HG02798 (cell line): ENCODE measurements at regions not wholly inside any gene's neighbourhood (a gene's known extent, or its start where the extent isn't known, plus 50 kb on each side); places are given as distances from the start of the nearest gene placed in this dataset.
"Not testable (repeated sequence)": the region's sequence is repeated elsewhere in the genome, so short reads cannot be mapped to it uniquely, and the experiment has no call there.

Experiments used
- ATAC-seq: cut with Tn5 transposase; IDR thresholded peaks from one replicate; pipeline ENCODE4 v1.9.1; 2021; ENCODE audit warnings: mild to moderate bottlenecking; ENCODE audit not compliant: unreplicated experiment, poor library complexity

DNA sequence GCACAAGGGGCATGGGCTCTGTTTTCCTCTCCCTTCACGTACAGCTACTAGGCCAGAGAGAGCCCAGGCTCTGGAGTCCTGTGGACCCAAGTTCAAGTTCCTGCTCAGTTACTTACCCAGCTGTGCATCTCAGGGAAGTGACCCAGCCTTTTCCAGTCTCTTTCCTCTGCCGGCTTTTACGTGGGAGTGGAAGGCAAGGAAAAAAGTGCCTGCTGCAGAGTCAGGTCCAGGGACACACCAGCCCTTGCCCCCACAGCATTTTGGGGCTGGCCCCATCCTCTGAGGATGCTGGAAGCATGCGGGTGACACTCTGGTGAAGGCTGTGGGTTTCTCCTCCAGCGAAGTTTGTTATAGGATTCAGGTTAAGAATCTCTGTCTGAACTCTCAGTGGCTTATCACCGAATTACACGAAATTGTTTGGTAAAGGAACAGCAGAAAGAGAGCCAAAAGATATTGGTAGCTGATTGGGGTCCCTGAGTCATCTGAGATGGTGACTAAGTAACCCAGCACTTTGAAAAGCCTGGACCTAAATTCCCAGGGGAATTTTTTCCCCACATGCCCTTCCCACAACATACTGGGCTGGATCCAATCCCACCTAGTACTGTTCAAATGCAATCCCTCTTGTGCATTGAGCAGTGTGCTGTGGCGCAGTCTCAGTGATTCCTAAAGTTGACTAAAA, 424.3 kb downstream of the RPS24 start:
- no peak for ATAC-seq

DNA sequence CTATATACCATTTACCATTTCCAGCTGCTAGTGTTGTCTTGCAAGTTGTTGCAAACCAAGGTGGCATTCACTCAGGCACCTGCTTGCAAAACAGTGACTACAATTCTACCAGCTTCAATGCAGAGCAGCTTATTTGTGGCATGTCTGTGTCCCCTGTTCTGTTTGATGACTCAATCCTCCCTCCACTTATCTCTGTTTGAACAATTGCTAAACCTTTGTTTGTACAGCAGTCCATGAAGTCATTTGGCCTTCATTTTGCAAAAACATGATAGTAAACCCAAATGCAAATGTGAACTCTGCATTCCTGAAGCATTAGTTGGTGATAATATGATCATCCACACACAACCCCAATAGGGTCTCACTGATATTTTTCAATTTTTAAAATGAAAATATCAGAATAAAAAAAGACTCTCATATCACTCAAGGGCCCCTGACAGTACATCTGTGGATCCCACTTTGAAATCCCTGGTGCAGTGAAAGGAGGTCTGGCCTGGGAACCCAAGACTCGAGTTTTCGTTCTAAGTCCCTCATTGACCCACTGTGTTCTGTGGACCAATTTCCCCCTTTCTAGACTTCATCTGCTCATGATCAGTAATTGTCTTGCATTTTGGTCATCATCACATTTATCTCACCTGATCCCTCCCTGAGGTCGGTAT, 425.4 kb downstream of the RPS24 start:
- ATAC-seq: no peak

DNA sequence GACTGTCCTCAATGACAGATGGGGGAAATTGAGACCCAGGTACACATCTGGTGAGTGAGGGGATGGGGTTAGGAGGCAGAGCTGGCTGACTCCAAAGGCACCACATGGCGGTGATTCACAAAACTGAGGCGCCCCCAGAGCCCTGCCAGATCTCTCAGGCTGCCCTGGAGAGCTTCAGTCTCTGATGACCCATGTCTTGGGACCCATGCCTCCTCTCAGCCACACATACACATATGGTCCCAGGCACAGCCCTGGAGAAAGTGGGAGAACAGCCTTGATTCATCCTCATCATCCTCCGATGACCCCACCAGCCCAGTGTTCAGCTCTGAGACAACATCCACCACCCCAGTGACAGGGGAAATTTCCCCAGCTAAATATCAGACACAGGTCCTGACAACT, 426.0 kb downstream of the RPS24 start:
- ATAC-seq: no peak

DNA sequence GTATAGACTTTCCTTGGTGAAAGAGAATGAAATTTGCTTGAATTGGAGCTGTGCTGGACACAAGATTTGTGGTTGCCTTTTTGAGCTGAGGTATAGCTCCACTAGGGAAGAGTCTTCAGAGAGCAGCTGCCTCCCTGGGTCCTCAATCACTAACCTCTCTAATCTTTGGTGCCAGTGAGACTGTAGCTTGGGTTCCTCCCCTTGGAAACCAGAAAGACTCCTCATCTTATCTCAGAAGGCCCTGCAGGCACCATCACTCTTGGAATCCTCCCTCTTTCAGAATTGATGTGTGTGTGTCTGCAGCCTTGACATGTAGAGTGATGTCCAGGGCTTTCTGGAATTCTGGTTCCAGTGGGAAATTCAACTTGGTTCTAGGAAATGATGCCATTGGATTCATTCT, 426.5 kb downstream of the RPS24 start:
- no peak for ATAC-seq

DNA sequence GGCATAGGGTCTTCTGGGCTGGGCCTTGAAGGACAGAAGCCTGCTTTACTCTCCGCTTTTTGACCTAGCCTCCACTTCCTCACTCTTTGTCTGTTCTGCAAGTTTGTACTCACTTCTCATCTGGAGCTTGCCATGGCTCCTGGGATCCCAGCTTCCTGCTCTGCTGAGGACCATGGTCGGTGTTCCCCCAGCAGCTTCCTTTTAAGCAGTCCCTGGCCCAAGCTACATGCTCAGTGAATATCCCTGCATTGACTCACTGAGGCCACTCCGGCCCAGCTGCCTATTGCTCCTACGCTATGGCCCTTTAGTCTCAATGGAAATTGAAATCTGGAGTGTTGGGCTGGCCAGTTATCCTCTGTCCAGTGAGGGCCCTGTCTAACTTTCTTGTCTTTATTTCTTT, 427.7 kb downstream of the RPS24 start:
- ATAC-seq: no peak

DNA sequence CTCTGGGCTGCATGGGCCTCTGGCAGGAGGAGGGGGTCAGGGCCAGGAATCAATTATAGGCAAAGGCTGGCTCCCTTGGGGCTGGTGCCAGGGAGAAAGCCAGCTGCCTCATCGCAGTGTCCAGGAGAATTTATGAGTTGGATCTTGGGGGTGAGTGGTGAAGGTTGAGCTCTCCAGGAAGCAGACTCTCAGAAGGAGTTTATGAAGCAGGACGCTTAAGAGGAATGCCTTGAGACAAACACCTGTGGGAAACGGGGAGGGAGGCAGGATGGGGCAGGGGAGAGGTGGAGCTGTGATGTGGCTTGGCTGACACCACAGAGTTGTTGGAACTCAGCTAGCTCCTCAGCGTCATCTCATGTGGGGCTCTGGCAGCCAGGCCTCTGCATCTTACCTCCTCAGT, 428.5 kb downstream of the RPS24 start:
- no peak for ATAC-seq

DNA sequence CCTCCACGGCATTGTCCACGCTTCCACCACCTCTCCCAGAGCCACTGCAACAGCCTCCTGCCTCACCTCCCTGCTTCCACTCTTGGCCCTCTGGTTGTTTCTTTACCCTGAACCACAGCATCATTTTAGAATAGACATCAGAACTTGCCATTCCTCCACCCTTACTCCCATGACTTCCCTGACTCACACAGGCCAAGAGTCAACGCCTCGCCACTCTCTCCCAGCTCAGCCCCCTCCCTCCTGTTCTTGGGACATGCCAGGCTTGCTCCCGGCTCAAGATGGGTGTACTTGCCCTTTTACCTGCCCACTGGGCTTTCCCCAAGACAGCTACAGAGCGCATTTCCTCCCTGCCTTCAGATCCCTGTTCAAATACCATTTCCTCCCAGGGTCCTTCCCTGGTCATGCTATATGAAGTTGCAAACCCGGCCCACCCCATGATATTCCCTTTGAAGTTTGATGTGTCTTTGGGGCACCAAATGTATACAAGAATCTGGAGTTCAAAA, 429.1 kb downstream of the RPS24 start:
- ATAC-seq: no peak

DNA sequence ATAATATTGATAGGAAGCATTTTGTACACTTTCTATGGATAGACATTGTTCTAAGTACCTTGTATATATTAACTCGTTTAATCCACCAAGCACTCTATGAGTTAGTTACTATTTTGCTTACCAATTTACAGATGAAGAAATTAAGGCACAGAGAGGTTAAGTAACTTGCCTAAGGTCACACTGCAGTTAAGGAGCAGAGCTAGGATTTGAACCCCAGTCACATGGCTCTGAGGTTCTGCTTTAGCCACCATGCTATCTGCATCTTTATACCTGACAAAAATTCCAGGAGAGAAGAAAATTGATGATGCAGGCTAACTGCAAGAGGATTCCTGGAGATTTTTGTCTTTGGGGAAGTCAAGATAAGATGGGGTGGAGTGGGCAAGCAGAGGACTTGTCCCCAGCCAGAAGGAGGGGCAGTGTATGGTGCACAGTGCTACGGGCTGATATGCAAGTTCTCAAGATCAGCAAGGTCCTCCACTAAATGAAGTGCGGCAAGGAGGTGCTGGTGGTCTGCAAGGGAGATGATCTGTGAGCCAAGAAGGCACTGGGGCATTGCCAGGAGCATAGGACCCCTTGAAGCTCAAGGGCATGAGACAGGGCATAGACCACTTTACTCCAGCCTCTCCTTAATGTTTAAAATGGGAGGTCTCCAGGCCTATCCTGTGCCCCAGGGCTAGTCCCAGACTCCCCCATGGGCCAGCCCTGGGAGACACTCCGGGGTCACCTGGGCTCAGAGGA, 430.6 kb downstream of the RPS24 start:
- ATAC-seq: no peak

DNA sequence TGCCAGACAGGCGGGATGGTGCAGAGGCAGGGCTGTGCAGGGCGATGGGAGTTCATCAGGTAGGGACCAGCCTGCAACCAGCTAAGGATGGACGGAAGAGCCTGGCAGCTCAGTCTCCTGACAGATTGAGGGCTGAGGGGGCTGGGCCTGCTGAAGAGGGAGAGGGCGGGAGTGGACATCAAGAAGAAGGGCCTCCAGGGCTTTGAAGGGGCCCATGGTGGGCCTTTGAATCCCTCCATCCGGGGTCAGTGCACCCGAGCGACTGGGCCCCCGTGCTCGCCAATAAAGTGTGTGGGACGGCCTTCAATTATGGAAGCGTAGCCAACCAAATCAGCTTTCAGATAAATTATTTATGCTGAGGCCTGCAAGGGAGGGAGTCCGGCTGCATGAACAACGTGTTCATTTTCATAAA, 431.2 kb downstream of the RPS24 start:
- no peak for ATAC-seq

DNA sequence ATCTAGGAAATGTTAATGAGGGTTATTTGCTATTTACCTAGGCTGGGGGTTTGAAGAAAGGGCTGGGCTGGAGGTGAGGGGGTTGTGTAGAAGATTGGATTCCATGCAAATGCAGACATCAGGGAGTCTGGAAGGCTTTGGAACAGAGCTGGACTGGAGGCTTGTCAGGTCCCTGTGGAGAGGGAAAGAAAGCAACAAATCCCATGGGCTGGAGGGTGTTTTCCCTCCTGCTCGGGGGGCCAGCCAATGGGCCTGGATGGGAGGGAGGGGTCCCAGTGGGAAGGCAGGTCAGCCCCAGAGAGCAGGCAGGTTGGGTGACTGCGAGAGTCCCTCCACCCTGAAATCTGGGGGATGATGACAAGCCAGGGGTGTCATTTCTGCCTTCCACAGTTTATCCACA, 431.8 kb downstream of the RPS24 start:
- ATAC-seq: no peak

DNA sequence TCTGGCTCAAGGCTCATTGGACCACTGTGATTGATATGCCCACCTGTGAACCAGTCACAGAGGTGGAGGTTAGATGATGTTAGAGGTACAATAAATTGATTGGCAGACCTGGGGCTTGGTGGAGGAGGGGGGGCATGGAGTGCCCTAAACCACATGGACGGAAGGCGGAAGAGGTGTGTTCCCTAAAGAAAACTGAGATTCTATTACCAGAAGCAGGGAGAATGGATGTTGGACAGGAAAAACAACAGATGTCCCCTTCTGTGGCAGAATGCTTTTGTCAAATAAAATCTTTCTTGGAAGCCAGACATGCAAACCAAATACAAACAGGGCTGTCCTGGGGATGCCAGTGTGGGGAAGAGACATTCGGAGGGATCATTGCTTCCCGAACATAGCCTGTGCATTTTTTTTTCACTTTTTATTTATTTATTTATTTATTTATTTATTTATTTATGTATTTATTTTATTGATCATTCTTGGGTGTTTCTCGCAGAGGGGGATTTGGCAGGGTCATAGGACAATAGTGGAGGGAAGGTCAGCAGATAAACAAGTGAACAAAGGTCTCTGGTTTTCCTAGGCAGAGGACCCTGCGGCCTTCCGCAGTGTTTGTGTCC, 433.9 kb downstream of the RPS24 start:
- no peak for ATAC-seq

DNA sequence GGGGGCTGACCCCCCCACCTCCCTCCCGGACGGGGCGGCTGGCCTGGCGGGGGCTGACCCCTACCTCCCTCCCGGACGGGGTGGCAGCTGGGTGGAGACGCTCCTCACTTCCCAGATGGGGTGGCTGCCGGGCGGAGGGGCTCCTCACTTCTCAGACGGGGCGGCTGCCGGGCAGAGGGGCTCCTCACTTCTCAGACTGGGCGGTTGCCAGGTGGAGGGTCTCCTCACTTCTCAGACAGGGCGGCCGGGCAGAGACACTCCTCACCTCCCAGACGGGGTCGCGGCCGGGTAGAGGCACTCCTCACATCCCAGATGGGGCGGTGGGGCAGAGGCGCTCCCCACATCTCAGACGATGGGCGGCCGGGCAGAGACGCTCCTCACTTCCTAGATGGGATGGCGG, 435.1 kb downstream of the RPS24 start:
- ATAC-seq: not testable (repeated sequence)

DNA sequence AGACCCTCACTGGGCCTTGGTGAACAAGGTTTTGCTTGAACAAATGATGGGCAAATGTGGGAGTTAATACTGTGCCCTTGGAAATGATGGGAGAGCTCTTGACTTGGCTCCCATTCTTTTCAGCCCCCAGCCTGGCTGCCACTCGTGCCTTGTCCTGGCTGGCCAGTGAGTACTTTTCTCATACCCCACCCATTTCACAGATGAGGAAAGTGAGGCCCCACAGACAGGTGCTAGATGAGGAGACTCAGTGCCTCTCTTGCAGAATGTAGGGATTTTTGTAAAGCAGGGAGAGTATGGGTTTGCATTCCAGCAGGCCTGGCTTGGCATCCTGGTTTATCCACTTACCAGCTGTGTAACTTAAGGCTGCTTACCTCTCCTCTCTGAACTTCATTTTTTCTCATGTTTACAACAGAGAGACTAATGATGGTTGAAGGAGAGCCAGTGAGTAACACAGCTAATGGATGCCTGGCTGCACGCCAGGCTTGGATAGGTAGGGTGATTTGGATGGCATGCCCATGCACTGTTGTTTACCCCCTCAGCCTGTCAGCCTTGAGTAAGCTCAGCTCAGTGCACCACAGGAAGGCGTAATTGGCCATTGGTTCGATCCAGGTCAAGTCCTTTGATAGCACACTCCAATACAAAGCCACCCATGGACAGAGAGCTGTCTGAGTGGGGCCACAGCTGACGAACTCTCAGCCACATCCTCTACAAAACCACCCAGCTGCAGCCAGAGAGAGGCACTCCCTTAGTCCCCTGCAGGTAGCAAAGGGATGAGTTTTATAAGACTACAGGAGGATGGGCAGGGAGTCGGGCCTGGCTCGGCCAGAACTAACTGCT, 436.8 kb downstream of the RPS24 start:
- no peak for ATAC-seq

DNA sequence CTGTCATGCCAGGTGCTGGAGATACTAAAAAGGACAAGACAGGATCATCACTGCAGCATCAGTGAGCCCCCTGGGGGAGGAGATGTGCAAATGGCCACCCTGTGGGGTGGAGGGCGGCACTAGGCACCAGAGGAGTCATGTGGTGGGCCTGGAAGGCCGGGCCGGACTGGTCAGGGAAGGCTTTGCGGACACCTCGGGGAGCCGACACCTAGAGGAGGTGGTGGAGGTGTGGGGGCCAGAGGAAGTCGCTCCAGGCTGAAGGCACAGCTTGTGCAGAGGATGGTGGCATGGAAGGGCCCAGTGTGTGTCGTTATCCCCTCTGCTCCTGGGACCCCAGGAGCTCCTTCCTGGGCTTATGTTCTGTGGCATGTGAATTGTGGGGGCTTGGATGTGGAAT, 437.7 kb downstream of the RPS24 start:
- ATAC-seq: no peak

DNA sequence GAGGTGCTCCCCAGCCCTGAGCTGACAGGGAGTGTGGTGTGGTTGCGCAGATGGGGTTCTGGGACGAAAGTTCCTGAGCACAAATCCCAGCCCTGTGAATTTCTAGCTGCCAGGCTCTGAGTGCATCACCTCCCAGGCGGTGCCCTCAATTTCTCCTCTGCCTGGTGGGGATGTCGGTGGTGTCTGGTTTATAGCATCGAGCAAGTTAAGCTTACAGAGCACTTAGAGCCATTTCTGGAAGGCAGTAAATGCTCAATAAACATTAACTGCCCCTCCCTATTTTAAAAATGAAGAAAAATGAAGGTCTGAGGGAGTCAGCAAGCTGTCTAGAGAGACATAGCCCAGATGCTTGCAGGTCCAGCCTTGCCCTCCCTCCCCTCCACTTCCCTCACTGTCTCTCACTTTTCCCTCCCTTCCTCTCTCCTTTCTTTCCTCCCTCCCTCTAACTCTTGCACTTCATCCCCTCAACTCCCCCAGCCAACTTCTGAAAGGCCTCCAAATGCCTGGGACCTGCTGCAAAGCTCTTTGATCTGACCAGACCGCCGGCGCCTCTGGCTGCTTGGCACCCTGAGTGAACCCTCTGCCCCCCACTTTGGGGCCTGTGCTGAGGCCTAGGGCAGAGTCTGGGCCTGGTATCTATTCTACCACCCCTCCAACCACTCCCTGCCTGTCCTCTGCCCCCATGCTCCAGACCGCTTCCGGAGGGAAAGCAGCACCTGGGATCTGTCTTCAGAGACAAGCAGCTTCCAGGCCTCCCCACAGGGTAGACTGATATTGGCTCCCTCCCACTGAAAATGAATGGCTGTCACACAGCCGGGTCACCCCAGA, 438.3 kb downstream of the RPS24 start:
- no peak for ATAC-seq

DNA sequence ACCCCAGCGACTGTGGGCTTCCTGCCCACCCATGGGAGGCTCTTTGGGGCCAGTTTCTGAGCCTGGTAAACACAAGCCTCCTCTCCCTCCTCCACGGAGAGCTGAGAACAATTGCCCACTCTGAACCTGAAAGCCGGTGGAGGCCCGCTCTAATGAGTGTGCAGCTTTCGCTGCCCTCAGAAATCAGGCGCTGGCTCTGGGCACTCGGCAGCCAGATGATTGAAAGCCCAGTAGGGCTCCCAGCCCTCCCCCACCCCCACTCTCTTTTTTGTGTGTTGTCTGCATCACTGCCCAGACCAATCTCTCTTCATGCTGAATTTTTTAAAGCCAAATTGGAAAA, 438.9 kb downstream of the RPS24 start:
- no peak for ATAC-seq

DNA sequence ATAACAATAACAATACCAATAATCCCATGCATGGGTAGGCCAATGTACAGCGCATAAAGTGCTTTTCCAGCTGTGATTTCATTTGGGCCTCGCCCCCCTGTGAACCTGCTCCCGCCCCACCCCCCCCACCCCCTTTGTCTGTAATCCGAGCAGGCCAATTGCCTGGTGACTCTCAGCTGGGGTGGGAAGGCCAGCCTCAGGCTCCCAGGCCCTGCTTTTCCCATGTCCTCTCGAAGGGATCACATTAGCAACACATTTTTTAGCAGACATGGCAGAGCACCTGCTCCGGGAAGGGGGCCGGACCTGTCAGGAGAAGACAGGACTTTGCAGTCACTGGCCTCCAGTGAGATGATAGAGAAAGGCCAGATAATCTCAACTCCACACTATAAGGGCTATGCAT, 439.3 kb downstream of the RPS24 start:
- ATAC-seq: no peak

DNA sequence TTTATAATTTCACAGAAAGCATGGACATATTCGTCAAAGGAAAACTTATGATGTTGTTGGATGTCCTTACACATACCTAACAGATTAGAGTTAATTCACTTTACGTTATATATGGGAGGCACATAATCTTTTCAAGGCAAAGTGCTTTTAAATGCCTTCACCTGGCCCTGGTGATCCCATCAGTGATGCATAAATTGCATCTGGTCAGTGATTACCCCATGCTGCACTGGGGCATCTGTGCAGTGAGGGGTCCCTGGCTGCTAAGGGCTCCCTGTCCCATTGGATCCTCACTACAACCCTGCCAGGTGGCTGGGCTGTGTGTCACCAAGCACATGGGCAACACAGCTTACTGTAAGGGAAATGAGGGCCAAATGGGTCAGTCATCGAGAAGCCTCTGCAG, 441.1 kb downstream of the RPS24 start:
- no peak for ATAC-seq

DNA sequence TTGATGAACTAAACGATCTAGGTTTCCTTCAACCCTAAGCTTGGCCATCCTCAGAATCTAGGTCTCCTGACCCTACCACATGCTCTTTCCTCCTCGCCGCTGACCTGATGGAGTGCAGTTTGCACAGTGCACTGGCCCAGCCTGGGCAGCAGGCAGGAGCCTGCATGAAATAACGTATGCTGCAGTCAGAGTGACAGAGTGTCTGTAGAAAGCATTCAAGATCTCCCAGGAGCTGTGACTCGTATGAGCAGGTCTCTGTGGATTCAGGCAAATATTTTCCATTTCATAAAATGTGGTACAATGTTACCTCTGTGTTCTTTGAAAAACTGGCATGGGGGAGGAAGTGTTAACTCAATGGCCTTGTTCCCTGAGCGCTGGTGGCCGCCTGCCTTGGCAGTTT, 441.8 kb downstream of the RPS24 start:
- no peak for ATAC-seq
